Fibroblast of skin of scalp (primary cell): ENCODE measurements at regions not wholly inside any gene's neighbourhood (a gene's known extent, or its start where the extent isn't known, plus 50 kb on each side); places are given as distances from the start of the nearest gene placed in this dataset.
A peak's percentile ranks its signal among the peaks of the same experiment; 100 is the strongest.
"Not testable (repeated sequence)": the region's sequence is repeated elsewhere in the genome, so short reads cannot be mapped to it uniquely, and the experiment has no call there.

Experiments used
- DNase-seq: peaks from one replicate; pipeline ENCODE4 v3.0.0-alpha.2; 2013

- no peak for DNase-seq
Measured at GRCh38 chr3:181250714-181251113, 261.2 kb upstream of the DNAJC19 start.

DNA sequence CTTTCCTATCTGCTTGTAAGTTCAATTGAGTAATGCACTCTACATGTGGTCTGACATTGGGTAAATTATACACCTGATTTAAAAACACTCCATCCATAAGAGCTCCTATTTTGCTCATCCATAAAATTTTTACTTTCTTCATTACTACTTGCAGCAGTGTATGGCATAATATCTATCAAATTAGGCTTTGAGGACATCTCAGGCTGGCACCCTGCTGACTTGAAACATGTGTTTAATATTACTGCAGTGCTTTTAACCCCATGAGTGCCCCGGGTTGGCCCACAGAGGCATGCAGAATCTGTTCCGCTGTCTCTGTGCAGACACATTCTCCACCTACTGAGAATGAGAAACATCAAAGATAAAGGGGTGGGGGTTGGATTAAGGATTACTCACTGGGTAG lies 249.9 kb upstream of the DNAJC19 start:
- DNase-seq: no peak

DNA sequence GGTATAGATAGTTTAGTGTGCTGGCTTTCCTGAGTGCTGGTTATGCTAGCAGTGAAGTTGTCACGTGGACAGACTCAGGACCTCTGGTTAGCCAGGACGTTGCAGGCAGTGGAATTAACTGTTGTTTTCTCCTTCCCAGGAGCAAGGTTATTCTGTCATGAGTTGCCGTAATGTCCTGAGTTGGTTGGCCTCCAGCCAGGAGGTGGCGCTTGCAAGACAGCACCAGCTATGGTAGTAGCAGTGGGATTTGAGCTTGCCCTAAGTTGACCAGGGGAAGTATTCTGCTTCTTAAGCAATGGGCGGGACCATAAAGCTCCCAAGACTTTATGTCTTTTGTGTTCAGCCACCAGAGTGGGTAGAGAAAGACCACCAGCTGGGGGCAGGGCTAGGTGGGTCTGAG lies 240.7 kb upstream of the DNAJC19 start:
- no peak for DNase-seq

- DNase-seq: no peak
Measured at GRCh38 chr3:181213347-181213746, 223.8 kb upstream of the DNAJC19 start.

DNA sequence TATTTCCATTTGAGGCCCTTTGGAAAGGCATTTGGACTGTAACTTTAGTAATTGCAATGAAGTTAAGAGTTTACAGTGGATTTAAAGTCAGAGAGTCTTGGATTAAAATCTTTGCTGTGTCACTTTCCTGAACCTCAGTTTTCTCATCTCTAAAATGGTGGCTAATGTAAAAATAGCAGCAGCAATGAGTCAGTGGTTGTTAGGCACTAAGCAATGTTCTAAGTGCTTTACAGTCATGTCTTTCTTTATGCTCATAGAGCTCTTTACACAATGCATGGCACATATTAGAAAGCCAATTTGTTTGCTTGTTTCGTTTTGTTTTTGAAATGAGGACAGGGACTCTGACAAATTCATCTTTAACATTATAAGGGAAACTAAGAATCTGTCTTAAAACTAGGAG lies 222.7 kb upstream of the DNAJC19 start:
- DNase-seq: no peak

DNA sequence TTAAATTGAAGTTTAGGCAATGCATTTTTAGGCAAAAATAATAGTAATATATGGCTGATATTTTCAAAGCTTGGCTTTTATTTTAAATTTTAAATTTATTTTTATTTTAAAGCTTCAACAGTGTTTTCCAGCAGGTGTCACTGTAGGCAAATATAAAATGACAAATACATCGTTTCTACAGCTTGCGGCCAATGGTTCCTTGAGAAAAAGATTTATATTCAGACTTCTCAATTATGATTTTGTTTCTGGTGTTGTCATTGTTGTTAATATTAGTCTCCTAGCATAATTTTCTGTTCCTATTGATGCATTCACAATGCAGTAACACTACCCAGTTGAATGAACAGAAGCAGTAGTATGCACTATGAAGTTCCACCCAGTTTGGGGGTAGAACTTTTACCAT lies 220.7 kb upstream of the DNAJC19 start:
- peak; percentile 34 for DNase-seq

- no peak for DNase-seq
Measured at GRCh38 chr3:181189556-181189955, 200.0 kb upstream of the DNAJC19 start.

GRCh38 chr3:181183764-181184163 lies 194.2 kb upstream of the DNAJC19 start:
- DNase-seq: no peak

GRCh38 chr3:181183057-181183456 lies 193.5 kb upstream of the DNAJC19 start:
- not testable (repeated sequence) for DNase-seq

- no peak for DNase-seq
Measured at GRCh38 chr3:181178991-181179390, 189.5 kb upstream of the DNAJC19 start.

GRCh38 chr3:181176601-181177000 lies 187.1 kb upstream of the DNAJC19 start:
- peak; percentile 65 for DNase-seq

DNA sequence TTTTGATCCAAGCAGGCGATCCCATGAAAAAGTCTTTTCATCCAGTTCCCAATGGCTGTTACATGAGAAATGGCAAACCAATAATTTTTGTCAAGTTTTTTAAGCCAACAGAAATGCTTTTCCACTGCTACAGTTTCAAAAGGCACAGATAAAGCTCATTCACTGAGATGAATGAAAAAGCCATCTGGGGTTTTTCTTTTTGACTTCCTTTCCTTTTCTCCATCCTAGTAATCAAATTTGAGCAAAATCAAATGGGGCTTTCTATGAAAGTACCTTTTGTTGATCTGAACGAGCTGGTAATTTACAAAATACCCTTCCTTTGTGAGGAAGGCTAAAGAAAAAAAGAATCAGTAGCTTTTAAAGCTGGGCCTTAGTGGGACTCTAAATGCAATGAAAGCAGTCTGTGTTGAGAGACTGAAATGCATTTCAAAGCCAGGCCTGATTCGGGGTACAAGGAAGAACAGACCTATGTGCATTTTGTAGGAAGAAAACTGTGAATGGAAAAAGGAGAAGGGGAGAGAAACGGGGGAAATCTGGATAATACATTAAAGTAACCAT lies 185.2 kb upstream of the DNAJC19 start:
- DNase-seq: no peak

- DNase-seq: no peak
Measured at GRCh38 chr3:181174022-181174421, 184.5 kb upstream of the DNAJC19 start.

GRCh38 chr3:181173227-181173626 lies 183.7 kb upstream of the DNAJC19 start:
- DNase-seq: no peak

DNA sequence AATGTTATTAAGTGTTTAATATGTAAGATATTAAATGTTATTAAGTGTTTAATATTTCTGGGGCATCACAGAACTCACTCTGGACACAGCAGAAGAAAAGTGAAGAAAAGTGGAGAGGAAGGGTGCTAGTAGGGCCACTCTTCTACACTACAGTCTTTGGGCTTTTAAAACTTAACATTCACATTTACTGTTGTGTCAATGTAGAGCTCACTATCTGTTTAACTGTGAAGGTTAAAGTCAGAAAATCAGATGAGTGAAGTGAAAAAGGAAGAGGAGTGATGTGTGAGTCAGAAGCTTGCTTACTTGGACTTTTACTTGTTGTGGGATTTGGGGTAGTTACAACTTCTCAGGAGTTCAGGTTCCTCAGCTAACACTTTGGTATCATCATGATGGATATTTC lies 145.3 kb upstream of the DNAJC19 start:
- no peak for DNase-seq

DNA sequence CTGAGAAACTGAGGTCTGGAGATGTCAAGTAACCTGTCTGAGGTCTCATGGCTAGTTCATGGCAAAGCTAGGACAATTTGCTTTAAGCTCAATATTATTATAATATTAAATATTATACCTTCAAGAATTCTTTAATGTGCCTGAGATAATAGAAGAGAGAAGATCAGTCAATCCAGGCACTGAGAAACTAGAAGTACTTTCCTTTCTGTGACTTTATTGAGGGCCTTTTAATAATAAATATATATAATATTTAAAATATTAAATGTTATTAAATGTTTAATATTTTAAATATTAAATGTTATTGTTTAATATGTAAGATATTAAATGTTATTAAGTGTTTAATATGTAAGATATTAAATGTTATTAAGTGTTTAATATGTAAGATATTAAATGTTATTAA lies 144.3 kb upstream of the DNAJC19 start:
- DNase-seq: no peak

GRCh38 chr3:181105646-181106045 lies 116.1 kb upstream of the DNAJC19 start:
- DNase-seq: peak; percentile 2

DNA sequence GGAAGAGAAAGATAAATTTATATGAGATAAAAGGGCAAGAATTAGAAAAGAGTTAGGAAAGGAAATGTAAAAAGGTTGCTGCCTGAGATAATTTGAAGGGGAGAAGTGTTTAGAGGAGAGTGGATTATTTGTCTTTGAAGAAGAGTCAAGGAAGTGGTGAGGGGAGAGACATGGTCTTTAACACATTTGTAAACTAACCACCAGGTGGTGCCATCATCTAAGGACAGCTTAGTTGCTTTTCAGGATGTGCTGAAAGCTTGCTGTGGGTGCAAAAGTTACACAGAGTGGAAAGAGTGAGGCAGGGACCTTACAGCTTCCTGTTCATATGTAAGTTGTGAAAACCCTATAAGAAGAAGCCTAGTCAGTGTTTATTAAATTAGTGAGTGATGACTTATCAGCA lies 114.1 kb upstream of the DNAJC19 start:
- DNase-seq: no peak

GRCh38 chr3:181086011-181086410 lies 96.5 kb upstream of the DNAJC19 start:
- no peak for DNase-seq

- no peak for DNase-seq
Measured at GRCh38 chr3:181081930-181082329, 92.4 kb upstream of the DNAJC19 start.

GRCh38 chr3:181076558-181076957 lies 87.0 kb upstream of the DNAJC19 start:
- DNase-seq: no peak

DNA sequence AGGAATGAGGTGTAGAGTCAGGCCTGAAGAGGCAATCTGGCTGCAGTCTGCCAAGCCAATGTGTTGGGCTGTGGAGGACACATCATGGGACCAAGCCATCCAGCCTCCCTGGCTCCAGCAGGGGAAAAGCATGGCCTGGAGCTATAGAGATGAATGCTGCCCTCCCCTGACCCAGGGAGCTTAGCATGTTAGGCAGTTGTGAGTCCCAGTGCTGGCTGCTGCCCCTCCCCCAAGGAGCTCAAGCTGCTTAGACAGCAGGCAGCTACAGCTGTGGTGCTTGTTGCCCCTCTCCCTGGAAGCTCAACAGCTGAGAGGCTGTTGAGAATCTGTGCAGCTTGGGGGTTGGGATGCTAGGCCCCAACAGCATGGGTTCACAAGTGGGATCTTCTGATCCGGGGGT lies 85.6 kb upstream of the DNAJC19 start:
- no peak for DNase-seq

DNA sequence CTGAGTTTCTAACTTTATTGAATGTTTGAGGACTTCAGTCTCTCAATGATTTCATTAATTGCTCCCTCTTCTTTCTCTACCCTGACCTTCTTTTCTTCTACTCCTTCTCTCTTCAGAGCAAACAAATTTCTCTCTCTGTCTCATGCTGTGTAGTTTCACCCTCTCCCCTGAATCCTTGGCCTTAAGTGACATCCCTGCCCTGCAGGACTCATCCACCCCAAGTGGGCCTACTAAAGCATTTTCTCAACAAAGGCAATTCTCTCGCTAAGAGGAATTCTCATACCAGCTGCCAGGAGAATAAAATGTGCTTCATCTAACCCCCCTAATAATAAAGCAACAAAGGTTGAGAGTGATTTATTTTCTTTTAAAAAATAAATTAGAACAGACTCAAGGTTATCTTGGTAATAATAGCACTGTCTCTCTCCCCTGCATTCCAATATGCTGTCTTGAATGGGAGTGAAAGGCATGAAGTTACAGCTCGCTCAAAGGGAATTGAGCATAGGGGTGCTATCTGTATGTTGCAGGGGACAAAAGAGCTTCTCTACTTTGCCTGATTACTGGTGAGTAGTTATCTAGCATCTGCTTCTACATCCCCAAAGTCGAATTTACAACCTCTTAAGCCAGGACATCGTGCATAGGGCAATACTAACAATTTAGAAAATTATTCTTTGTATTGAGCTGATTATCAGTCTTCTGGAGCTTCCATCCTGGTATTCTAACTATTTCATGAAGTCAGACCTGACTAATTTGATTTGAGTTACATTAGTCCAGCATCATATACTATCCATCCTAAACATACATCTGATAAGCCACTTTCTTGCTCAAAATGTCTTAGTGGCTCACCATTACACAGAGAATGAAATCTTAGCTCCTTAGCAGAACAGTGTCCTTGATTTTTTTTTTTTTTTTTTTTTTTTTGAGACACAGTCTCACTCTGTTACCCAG lies 76.9 kb upstream of the DNAJC19 start:
- no peak for DNase-seq

DNA sequence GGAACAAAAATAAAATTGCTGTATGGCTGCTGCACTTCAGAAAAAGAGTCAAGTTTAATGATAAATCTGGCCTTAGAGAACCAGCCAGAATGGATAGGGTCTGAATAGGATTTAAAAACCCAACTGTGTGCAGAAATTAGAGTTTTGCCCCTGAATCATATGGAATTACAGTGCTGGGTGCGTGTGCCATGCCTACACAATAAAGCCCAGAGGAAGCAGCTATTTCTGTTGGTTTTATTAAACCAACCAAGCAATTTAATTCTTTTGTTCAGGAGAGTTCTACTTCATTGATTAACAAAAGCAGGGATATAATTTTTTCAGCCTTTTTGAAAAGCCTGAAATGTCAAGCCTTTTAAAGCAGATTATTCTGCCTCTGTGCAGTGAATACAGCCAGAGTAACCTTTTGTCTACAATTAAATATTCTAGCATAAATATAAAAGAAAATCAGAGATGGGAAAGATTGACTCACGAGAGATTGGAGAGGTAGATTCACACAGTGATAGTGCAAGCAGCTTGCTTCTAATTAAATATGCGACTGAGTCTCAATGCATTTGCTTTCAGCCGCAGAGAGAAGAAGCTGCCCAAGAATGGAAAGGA lies 66.7 kb upstream of the DNAJC19 start:
- no peak for DNase-seq
